ENCODE measurements at regions not wholly inside any gene's neighbourhood (a gene's known extent, or its start where the extent isn't known, plus 50 kb on each side); places are given as distances from the start of the nearest gene placed in this dataset.

DNA sequence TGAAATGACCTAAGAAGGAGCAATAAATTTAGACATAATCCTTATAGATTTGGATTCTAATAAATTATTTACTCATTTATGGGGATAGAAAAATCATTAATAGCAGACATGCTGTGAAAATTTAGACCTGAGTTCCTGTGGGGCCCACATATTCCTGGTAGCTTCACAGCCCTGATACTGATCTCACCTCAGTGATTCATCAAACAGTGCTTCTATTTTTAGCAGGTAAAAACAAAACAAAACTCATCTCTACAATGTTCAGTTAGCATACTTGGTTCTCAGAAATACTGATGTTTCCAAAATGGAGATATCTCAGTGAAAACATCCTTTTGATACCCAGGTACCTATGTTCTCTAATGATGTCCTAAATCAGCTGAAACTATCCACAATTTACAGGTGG lies 841.1 kb upstream of the SORCS1 start:
- TF ChIP-seq, protein P1, sequence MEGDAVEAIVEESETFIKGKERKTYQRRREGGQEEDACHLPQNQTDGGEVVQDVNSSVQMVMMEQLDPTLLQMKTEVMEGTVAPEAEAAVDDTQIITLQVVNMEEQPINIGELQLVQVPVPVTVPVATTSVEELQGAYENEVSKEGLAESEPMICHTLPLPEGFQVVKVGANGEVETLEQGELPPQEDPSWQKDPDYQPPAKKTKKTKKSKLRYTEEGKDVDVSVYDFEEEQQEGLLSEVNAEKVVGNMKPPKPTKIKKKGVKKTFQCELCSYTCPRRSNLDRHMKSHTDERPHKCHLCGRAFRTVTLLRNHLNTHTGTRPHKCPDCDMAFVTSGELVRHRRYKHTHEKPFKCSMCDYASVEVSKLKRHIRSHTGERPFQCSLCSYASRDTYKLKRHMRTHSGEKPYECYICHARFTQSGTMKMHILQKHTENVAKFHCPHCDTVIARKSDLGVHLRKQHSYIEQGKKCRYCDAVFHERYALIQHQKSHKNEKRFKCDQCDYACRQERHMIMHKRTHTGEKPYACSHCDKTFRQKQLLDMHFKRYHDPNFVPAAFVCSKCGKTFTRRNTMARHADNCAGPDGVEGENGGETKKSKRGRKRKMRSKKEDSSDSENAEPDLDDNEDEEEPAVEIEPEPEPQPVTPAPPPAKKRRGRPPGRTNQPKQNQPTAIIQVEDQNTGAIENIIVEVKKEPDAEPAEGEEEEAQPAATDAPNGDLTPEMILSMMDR (IDR thresholded peaks at IDR 0.05), result no peak
- TF ChIP-seq POLR2A (IDR thresholded peaks at IDR 0.05), result no peak

Data from uterus (tissue), 2 donors.